DLD1 (cell line): ENCODE measurements at regions not wholly inside any gene's neighbourhood (a gene's known extent, or its start where the extent isn't known, plus 50 kb on each side); places are given as distances from the start of the nearest gene placed in this dataset.

Experiments
- in situ Hi-C: cut with HindIII; loops from 2 replicates; pipeline ENCODE4 v1.10.0; 2017; ENCODE audit warnings: low sequenced_read_pairs

GRCh38 chr11:15526859-15527450 lies 412.2 kb downstream of the INSC start:
- in situ Hi-C loops, result no loop called here

GRCh38 chr11:15532432-15532831 lies 417.7 kb downstream of the INSC start:
- in situ Hi-C loops, result no loop called here

GRCh38 chr11:15534266-15534665 lies 419.5 kb downstream of the INSC start:
- in situ Hi-C loops, result no loop called here

GRCh38 chr11:15535414-15535813 lies 420.7 kb downstream of the INSC start:
- in situ Hi-C loops, result no loop called here

- in situ Hi-C loops, result no loop called here
Measured at GRCh38 chr11:15536438-15536837, 421.7 kb downstream of the INSC start.

GRCh38 chr11:15539645-15540044 lies 424.9 kb downstream of the INSC start:
- in situ Hi-C loops, result no loop called here

GRCh38 chr11:15541079-15541478 lies 426.4 kb downstream of the INSC start:
- in situ Hi-C loops, result no loop called here

GRCh38 chr11:15544353-15544752 lies 429.6 kb downstream of the INSC start:
- in situ Hi-C loops, result no loop called here

- in situ Hi-C loops, result no loop called here
Measured at GRCh38 chr11:15547685-15548084, 433.0 kb downstream of the INSC start.

- in situ Hi-C loops, result no loop called here
Measured at GRCh38 chr11:15551901-15552851, 437.5 kb downstream of the INSC start.

- in situ Hi-C loops, result no loop called here
Measured at GRCh38 chr11:15555161-15555560, 440.4 kb downstream of the INSC start.

GRCh38 chr11:15557457-15558230 lies 442.9 kb downstream of the INSC start:
- in situ Hi-C loops, result no loop called here

GRCh38 chr11:15558513-15559181 lies 443.9 kb downstream of the INSC start:
- in situ Hi-C loops, result no loop called here

GRCh38 chr11:15560689-15561467 lies 446.2 kb downstream of the INSC start:
- in situ Hi-C loops, result no loop called here

- in situ Hi-C loops, result no loop called here
Measured at GRCh38 chr11:15562230-15562629, 447.5 kb downstream of the INSC start.

GRCh38 chr11:15563054-15563453 lies 448.3 kb downstream of the INSC start:
- in situ Hi-C loops, result no loop called here

GRCh38 chr11:15565880-15566279 lies 451.2 kb downstream of the INSC start:
- in situ Hi-C loops, result no loop called here

- in situ Hi-C loops, result no loop called here
Measured at GRCh38 chr11:15568440-15568839, 453.7 kb downstream of the INSC start.

- in situ Hi-C loops, result no loop called here
Measured at GRCh38 chr11:15569305-15570025, 454.7 kb downstream of the INSC start.

GRCh38 chr11:15575409-15575808 lies 460.7 kb downstream of the INSC start:
- in situ Hi-C loops, result no loop called here
